HCT116 (cell line): ENCODE measurements at regions not wholly inside any gene's neighbourhood (a gene's known extent, or its start where the extent isn't known, plus 50 kb on each side); places are given as distances from the start of the nearest gene placed in this dataset.

Experiments
- CEBPB ChIP-seq: IDR thresholded peaks from 2 replicates; pipeline ENCODE4 v1.6.1; 2012; ENCODE audit warnings: low read depth
- EZH2phosphoT487 ChIP-seq: fragments of 200-600 bp; IDR thresholded peaks from 2 replicates; pipeline ENCODE4 v1.6.1; 2018; ENCODE audit warnings: antibody characterized with exemption, borderline replicate concordance
- POLR2A ChIP-seq: IDR thresholded peaks from 2 replicates; pipeline ENCODE4 v1.7.0; 2011; ENCODE audit warnings: borderline replicate concordance; ENCODE audit not compliant: insufficient read depth, insufficient read length; ENCODE audit errors: extremely low read depth
- POLR2AphosphoS5 ChIP-seq: IDR thresholded peaks from 2 replicates; pipeline ENCODE4 v1.6.1; 2011; ENCODE audit warnings: mild to moderate bottlenecking, low read depth, low read length, moderate library complexity
- ZNF274 ChIP-seq: fragments of 200-500 bp; sonication (Bioruptor generic); IDR thresholded peaks from 2 replicates; pipeline ENCODE4 v1.6.1; 2014; ENCODE audit warnings: mild to moderate bottlenecking, low read depth, low read length, inconsistent platforms
- TF ChIP-seq, protein P1 (sequence below), 3 experiments: fragments of 200-600 bp in 1 of 3; sonication (generic) in 1 of 3; IDR thresholded peaks in 2 of 3; conservative IDR thresholded peaks in 1 of 3; 2 replicates each; pipeline ENCODE4 v1.5.1; 2012 to 2017; ENCODE audit warnings: low read depth in 2 of 3, low read length in 2 of 3, antibody characterized with exemption in 1 of 3, borderline replicate concordance in 1 of 3, control low read depth in 1 of 3, mild to moderate bottlenecking in 1 of 3, mixed read lengths in 1 of 3, mixed run types in 1 of 3, moderate library complexity in 1 of 3; ENCODE audit not compliant: insufficient read depth in 1 of 3

DNA sequence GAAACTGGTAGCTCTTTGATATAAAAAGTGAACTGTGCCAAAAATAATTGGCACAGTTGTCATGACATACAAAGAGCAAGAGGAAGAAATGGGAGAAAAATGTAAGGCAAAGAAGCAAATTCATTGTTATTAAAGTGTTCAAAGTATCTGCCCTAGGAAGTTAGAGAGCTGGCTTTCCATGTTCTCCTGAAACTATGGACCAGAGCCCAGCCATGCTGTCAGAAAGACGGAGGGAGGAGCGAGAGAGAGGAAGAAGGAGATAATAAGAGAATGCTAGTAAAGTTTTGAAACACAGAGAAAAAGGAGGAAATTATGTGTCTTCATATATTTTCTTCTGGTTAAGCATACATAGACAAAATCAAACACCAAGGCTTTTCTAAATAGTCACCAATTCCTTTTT is 78.1 kb upstream of the PELI2 start:
- TF ChIP-seq ZNF274 (no peak), CEBPB (no peak), POLR2AphosphoS5 (no peak), EZH2phosphoT487 (no peak), POLR2A (no peak)
- TF ChIP-seq, protein P1, sequence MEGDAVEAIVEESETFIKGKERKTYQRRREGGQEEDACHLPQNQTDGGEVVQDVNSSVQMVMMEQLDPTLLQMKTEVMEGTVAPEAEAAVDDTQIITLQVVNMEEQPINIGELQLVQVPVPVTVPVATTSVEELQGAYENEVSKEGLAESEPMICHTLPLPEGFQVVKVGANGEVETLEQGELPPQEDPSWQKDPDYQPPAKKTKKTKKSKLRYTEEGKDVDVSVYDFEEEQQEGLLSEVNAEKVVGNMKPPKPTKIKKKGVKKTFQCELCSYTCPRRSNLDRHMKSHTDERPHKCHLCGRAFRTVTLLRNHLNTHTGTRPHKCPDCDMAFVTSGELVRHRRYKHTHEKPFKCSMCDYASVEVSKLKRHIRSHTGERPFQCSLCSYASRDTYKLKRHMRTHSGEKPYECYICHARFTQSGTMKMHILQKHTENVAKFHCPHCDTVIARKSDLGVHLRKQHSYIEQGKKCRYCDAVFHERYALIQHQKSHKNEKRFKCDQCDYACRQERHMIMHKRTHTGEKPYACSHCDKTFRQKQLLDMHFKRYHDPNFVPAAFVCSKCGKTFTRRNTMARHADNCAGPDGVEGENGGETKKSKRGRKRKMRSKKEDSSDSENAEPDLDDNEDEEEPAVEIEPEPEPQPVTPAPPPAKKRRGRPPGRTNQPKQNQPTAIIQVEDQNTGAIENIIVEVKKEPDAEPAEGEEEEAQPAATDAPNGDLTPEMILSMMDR (IDR thresholded peaks at IDR 0.05 in 2 of 3, conservative IDR thresholded peaks at IDR 0.05 in 1 of 3; ENCODE audit: borderline replicate concordance in 1 of 3, insufficient read depth in 1 of 3, low read depth in 2 of 3, low read length in 2 of 3): no peak
